ENCODE measurements at regions not wholly inside any gene's neighbourhood (a gene's known extent, or its start where the extent isn't known, plus 50 kb on each side); places are given as distances from the start of the nearest gene placed in this dataset.
"Not testable (repeated sequence)": the region's sequence is repeated elsewhere in the genome, so short reads cannot be mapped to it uniquely, and the experiment has no call there.

- BruUV-seq (replicated peaks); H4K20me1 ChIP-seq (replicated peaks; ENCODE audit: control insufficient read depth, extremely low read depth, insufficient read depth, low read length); H3K9me3 ChIP-seq (replicated peaks; ENCODE audit: control insufficient read depth, insufficient read depth, low read length); H3K4me3 ChIP-seq (replicated peaks in 1 of 3; ENCODE audit: insufficient read depth in 1 of 3, low read depth in 1 of 3, low read length in 3 of 3); CTCF ChIA-PET; H3K9ac ChIP-seq (replicated peaks; ENCODE audit: extremely low read depth, insufficient read depth, low read length); H3K4me1 ChIP-seq (ENCODE audit: control insufficient read depth, extremely low read depth, insufficient read depth, low read length); FAIRE-seq; H3K27me3 ChIP-seq (ENCODE audit: control insufficient read depth in 2 of 2, insufficient read depth in 2 of 2, low read length in 2 of 2); dilution Hi-C loops (cut with MboI; ENCODE audit: extremely low pct_ligation_motif_present, low sequenced_read_pairs); H3K27ac ChIP-seq (ENCODE audit: insufficient read depth, low read depth, low read length); H2AFZ ChIP-seq (ENCODE audit: low read depth, low read length); H3K79me2 ChIP-seq (ENCODE audit: control insufficient read depth, insufficient read depth, low read length); H3K36me3 ChIP-seq (ENCODE audit: control insufficient read depth in 2 of 2, extremely low read depth in 1 of 2, insufficient read depth in 2 of 2, low read length in 2 of 2); DNase-seq (ENCODE audit: low read depth, low spot score); H3K9me1 ChIP-seq (replicated peaks; ENCODE audit: control insufficient read depth, extremely low read depth, insufficient read depth, low read length); POLR2A ChIA-PET; intact Hi-C loops (cut with micrococcal nuclease); H3K4me2 ChIP-seq (ENCODE audit: insufficient read depth, low read length): not testable (repeated sequence)
Observed at GRCh38 chr9:2394087-2394741, 227.4 kb upstream of the VLDLR start.

- FAIRE-seq (no peak), DNase-seq (ENCODE audit: low read depth, low spot score) (no peak)
- Histone ChIP-seq H4K20me1 (replicated peaks; ENCODE audit: control insufficient read depth, extremely low read depth, insufficient read depth, low read length) (no peaks in the 10 kb centered on the region), H3K27me3 (ENCODE audit: control insufficient read depth in 2 of 2, insufficient read depth in 2 of 2, low read length in 2 of 2) (no peaks in the 10 kb centered on the region), H3K9ac (replicated peaks; ENCODE audit: extremely low read depth, insufficient read depth, low read length) (no peak overlapping the region), H3K4me1 (ENCODE audit: control insufficient read depth, extremely low read depth, insufficient read depth, low read length) (no peaks in the 10 kb centered on the region), H3K79me2 (ENCODE audit: control insufficient read depth, insufficient read depth, low read length) (no peaks in the 10 kb centered on the region), H3K9me3 (replicated peaks; ENCODE audit: control insufficient read depth, insufficient read depth, low read length) (no peaks in the 10 kb centered on the region), H3K4me2 (ENCODE audit: insufficient read depth, low read length) (no peak overlapping the region), H3K27ac (ENCODE audit: insufficient read depth, low read depth, low read length) (no peak overlapping the region), H3K9me1 (replicated peaks; ENCODE audit: control insufficient read depth, extremely low read depth, insufficient read depth, low read length) (no peaks in the 10 kb centered on the region), H2AFZ (ENCODE audit: low read depth, low read length) (no peak overlapping the region), H3K36me3 (ENCODE audit: control insufficient read depth in 2 of 2, extremely low read depth in 1 of 2, insufficient read depth in 2 of 2, low read length in 2 of 2) (no peaks in the 10 kb centered on the region), H3K4me3 (replicated peaks in 1 of 3; ENCODE audit: insufficient read depth in 1 of 3, low read depth in 1 of 3, low read length in 3 of 3) (no peak overlapping the region)
- TF ChIP-seq POLR2AphosphoS5 (IDR thresholded peaks at IDR 0.05; ENCODE audit: insufficient read depth, low read depth, low read length) (no peak), GATA2 (IDR thresholded peaks at IDR 0.05; ENCODE audit: insufficient read depth, insufficient read length, low read depth, low read length) (no peak), POLR2A (IDR thresholded peaks at IDR 0.05; ENCODE audit: low read depth, low read length) (no peak), JUN (IDR thresholded peaks at IDR 0.05; ENCODE audit: borderline replicate concordance, insufficient read depth, insufficient read length, low read depth) (no peak), MYC (IDR thresholded peaks at IDR 0.05; ENCODE audit: low read depth, low read length) (no peak), CTCF (IDR thresholded peaks at IDR 0.05; ENCODE audit: extremely low read depth in 1 of 2, insufficient read depth in 1 of 2, low read depth in 1 of 2, low read length in 2 of 2) (no peak), MAX (IDR thresholded peaks at IDR 0.05; ENCODE audit: insufficient read depth, insufficient read length) (no peak), EZH2 (IDR thresholded peaks at IDR 0.05; ENCODE audit: borderline replicate concordance, low read depth, low read length, severe bottlenecking) (no peak), FOS (IDR thresholded peaks at IDR 0.05; ENCODE audit: borderline replicate concordance, insufficient read depth, low read length) (no peak)
- BruUV-seq (replicated peaks): no TSS peak
- ChIA-PET POLR2A (no interaction called here), CTCF (no interaction called here)
- dilution Hi-C loops (cut with MboI; ENCODE audit: extremely low pct_ligation_motif_present, low sequenced_read_pairs): no loop called here
- intact Hi-C loops (cut with micrococcal nuclease): no loop called here
Observed at GRCh38 chr9:2395814-2396612, 225.6 kb upstream of the VLDLR start.
